ENCODE measurements at regions not wholly inside any gene's neighbourhood (a gene's known extent, or its start where the extent isn't known, plus 50 kb on each side); places are given as distances from the start of the nearest gene placed in this dataset.
"Not testable (repeated sequence)": the region's sequence is repeated elsewhere in the genome, so short reads cannot be mapped to it uniquely, and the experiment has no call there.

DNA sequence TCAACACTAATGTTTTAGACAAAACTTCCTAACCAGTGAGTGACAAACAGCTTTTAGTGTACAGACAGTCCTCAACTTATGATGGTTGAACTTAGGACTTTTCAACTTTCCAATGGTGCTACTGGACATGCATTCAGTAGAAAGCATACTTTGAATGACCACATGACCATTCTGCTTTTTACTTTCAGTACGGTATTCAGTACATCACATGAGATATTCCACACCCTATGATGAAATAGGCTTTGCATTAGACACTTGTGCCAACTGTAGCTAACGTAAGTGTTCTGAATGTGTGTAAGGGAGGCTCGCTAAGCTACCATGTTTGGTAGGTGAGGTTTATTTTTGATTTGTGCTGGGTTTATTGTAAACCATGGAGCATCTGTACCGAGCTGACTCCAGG, 113.7 kb downstream of the WNT7A start:
- no peak for DNase-seq

DNA sequence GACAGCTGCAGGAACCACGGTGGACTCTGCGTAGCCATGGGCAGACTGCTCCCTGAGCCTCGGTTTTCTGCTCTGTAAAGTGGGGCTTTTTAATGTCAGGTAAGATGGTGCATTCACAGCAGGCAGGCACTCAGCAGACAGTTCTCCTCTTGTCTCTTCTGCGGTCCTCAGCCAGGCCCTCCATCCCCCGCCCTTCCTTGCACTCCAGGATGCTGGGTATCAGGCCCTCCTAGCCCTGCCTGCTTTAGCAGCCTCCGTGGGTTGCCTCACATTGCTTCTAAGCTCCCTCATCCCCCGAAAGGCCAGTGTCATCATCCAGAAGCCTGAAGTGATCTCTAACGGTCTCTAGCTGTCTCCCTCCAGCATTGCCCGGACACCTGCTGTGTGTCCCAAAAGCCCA, 115.7 kb downstream of the WNT7A start:
- no peak for DNase-seq

DNA sequence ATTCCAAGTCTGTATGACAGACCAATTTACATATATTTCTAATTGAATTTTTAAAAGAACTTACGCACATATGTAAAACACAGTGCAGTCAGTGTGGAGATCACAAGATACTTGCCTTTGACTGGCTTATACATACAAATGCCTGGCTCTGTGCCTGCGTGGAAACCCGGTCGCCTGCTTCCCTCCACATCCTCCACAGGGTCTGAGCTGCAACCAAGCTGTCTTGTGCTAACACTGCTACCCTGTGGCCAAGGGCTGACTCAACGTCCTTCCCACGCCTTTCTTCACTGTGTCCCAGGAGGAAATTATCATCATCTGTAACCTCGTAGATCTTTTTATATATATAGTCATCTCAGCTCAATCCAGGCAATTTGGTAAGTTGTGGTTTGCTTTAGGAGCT, 117.0 kb downstream of the WNT7A start:
- DNase-seq = no peak

DNA sequence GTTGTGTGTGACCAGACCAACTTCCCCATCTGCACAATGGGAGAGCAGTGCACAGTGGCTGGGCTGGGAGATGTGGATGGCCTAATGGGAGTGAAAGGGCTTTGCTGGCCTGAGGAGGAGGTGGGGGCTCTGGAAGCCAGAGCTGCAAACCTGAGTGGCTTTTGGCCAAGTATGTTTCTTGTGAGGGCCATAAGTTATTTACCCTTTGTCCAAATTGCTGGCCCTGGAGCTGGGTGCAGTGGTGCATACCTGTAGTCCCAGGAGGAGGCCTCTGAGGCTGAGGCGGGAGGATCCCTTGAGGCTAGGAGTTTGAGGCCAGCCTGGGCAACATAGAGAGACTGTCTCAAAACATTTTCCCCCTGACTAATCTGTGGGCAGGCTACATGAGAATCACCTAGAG, 129.1 kb downstream of the WNT7A start:
- no peak for DNase-seq

DNA sequence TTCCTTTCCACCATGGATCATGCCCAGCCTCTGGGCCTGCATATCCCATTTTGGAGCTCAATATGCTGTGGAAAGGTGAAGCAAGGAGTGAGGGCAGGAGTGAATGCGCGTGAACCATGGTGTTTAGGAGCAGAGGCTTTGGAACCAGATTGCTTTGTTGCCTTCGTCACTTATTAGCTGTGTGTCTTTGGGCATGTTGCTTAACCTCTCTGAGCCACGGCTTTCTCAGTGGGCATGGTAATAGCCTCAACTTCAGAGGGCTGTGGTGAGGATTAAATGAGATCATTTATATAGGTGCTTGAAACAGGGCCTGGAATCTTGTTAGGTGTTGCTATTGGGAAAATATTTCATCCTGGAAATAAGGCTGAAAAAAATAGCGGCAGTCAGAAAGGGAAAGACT, 129.7 kb downstream of the WNT7A start:
- DNase-seq = no peak

DNA sequence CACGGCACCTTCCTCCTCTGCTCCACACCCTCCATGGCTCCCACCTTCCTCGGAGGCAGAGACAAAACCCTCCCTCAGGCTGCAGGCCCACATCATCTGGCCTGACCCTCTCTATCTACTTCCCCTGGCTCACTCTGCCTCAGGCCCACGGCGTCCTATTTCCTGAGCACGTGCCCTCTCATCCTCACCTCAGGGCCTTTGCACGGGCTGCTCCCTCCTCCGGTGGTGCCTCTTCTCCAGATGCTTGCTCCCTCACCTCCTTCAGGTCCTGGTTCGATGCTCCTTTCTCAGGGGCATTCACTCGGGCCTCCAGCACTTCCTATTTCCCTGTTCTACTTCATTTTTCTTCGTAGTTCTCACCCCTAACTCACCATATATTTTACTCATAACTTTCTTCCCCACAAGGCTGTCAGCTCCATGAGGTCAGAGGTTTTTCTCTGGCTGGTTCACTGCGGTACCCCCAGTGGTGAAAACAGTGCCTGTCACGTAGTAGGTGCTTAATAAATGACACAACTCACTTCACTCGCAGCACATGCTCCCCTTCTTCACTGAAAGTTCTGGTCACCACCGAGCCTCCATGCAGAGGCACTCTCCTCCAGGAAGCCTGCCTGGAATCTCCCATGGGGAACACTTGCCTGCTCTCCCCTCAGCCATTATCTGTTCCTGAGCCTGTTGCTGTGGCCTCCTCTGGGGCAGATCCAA, 130.7 kb downstream of the WNT7A start:
- DNase-seq = no peak

DNA sequence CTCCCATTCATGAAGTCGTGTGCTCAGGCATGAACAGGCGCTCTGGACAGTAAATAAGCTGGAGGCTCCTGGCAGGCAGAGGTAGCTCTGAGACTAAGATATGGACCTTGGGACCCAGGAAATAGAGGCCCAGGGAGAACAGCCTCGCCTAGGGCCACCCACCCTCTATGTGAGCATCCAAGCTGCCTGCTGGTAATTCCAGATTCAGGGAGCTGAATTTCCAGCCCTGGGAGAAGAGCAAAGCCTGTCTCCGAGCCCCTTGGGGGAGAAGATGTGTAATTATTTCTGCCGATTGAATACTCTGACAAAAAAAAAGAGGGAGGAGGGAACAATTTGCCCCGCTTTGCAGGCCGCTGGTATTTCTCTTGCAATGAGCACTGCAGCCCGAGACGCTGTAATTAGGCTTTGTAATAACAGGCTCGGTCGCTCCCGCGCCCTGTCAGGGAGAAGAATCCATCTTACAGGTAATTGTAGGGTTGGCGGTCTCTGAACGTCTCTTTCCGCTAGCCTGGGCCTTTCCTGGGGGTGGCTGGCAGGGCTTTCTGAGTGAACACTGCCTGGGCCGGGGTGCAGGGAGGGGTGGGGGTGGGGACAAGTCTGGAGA, 131.5 kb downstream of the WNT7A start:
- DNase-seq = peak; percentile 20

DNA sequence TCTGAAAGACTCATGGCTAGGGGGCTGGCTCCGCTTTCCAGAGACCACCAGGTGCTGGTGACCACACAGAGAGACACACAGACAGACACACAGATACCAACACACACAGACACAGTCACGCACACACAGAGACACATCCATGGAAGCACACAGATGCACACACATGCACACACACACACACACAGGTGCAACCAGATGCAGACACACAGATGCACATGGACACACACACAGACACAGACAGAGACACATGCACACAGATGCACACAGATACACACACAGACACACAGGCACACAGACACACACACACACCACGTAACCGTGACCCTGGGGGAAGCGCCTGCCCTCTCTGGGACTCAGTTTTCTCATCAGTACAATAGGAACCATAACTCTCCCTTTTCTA, 132.2 kb downstream of the WNT7A start:
- no peak for DNase-seq

DNA sequence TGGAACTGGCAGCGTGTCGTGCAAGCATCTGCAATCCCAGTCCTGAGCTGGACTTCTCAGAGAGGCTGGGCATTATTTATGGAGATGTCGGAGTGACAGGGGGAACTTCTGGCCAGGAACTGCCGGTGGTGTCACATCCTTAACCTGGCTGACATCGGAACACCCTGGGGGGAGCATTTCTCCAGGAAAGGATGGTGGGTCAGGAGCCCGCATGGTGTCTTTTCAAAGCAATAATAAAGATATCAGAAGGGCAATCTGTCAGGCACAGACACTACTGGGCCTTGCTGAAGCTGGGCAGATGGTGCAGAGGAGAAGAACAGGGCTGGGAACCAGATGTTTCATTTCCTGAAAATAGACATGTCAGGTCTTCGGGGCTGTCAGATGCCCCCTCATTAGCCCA, 133.5 kb downstream of the WNT7A start:
- peak; percentile 16 for DNase-seq

DNA sequence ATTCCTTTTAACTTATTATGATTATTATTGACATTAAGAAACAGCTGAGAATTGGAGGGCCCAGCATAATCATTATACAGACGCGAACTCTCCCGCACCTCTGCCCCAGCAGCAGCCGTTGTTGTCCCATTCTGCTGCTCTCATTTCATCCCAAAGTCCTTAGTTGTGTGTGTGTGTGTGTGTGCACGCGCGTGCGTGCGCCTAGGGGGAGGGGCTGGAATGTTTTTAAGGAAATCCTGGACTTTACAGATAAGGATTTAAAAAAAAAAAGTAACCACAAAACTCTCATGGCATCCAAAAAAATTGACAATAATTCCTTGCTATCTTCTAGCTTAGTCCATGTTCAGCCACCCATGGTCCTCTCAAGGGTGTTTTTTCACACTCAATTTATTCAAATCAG, 134.2 kb downstream of the WNT7A start:
- DNase-seq = no peak

DNA sequence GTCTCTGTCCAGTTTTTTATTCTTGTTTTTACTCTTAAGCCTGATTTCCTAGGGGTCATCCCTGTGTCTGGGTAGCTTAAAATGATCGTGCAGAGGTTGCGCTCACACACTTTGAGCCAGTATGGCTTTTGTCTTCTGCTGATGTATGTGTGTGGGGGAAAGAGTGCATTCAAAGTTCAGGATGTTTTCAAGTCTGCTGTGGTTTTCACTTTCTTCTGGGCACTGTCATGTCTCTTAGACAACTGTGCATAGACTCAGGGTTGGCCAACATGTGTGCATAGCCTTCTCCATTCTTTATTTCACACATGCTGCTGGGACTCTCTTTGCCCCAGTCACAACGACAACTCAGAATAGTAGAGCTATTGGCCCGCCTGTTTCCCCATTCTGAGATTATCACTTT, 139.1 kb downstream of the WNT7A start:
- no peak for DNase-seq

DNA sequence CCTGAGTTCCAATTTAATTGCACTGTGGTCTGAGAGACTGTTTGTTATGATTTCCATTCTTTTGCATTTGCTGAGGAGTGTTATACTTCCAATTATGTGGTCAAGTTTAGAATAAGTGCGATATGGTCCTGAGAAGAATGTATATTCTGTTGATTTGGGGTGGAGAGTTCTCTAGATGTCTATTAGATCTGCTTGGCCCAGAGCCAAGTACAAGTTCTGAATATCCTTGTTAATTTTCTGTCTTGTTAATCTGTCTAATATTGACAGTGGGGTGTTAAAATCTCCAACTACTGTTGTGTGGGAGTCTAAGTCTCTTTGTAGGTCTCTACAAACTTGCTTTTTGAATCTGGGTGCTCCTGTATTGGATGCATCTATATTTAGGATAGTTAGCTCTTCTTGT, 146.1 kb downstream of the WNT7A start:
- DNase-seq = not testable (repeated sequence)

DNA sequence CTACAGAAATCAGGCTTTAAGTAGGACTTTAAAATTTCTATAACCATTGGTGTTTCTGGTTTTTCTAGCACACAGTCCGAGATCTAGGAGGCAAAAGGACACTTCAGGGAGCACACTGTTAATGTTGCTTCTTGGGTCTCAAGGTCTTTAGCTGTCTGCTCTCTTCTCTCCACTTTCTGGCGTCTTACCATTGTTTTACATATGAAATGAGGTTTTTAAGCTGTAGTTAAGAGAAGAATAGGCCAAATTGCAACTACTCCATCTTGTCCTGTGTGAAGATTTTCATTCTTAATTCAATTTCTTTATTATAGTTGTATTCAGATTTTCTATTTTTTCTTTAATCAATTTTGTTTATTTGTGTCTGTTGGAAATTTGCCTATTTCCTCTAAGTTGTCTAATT, 151.4 kb downstream of the WNT7A start:
- no peak for DNase-seq

DNA sequence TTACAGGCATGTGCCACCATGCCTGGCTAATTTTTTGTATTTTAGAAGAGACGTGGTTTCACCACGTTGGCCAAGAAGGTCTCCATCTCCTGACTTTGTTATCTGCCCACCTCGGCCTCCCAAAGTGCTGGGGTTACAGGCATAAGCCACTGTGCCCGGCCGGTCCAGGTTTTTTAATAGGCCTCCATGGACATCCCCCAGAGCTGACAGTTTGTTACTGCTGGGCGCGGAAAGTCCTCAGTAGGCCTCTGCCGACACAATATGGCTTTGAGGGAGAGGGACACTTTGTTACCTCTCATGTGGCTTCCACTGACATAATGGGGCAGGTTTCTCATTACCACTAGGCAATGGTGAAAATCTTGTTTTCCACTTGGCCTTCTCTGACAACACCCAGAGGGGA, 152.0 kb downstream of the WNT7A start:
- DNase-seq = no peak

DNA sequence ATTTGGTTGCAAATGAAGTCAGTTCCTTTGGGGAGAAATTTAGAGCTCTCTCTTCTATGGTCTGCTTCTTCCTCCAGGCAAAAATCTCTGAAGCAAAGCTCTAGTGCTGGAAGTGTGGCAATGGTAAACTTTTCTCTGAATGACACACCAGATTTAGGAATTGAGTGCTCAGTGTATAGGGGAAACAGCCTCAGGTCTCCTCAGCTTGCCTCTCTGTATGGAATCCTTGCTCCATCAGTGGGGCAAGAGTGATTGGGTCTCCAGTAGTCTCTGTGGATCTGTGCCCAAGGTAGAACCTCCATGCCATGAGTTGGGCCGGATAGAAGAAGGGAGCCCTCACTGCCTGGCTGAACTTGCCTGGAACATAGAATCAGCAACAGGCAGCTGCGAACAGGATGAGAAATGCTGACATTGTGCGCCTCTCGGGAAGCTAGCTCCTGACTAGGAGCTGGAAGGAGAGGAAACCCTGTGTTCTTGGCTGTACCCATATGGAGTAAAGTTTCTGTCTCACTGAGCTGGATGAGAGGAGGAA, 156.1 kb downstream of the WNT7A start:
- no peak for DNase-seq

DNA sequence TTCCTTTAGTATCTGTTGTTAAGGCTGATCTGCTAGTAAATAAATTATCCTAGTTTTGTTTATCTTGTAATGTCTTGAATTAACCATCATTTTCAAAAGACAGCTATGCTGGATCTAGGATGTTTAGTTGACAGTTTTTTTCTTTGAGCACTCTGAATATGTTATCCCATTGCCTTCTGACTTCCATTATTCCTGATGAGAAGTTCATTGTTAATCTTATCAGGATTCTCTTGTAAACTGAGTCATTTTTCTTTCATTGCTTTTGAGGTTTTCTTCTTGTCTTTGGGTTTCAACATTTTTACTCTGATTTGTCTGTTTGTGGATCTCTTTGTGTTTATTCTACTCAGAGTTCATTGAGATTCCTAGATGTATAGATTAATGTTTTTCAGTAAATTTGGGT, 157.7 kb downstream of the WNT7A start:
- no peak for DNase-seq

DNA sequence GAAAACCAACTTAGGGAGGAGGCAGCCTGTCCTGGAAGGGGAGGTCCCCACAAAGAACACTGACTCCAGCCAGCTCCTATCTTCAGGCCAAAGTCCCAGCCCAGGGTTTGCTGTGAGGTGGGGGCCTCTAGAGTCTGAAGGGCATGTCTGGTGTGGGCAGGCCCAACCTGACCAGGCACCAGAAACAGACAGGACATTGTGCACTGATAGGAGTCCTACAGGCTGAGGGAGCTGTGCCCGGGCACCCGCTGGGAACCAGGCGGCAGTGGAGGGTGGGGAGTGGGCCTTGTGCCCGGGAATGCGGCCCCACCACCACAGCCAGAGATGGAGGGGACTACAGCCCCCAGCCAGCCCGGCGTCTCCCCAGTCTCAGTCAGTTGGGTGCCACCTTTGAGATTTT, 161.4 kb downstream of the WNT7A start:
- no peak for DNase-seq

DNA sequence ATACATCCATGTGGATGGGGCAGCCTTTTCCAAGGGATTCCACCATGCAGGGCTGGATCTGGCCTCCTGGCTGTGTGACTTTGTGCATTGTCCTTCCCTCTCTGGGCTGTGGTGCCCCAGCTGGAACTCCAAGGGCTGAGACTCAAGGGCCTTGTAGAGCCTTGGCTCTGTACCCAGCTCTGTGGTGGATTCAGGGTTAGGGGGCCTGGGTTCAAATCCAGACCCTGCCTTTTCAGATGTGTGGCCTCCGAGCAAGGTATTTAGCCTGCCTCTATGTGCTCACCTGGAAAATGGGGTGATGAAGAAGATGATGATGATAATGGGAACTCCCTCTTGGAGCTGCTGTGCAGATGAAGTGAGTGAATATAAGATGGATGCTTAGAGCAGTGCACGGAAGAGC, 161.9 kb downstream of the WNT7A start:
- no peak for DNase-seq

DNA sequence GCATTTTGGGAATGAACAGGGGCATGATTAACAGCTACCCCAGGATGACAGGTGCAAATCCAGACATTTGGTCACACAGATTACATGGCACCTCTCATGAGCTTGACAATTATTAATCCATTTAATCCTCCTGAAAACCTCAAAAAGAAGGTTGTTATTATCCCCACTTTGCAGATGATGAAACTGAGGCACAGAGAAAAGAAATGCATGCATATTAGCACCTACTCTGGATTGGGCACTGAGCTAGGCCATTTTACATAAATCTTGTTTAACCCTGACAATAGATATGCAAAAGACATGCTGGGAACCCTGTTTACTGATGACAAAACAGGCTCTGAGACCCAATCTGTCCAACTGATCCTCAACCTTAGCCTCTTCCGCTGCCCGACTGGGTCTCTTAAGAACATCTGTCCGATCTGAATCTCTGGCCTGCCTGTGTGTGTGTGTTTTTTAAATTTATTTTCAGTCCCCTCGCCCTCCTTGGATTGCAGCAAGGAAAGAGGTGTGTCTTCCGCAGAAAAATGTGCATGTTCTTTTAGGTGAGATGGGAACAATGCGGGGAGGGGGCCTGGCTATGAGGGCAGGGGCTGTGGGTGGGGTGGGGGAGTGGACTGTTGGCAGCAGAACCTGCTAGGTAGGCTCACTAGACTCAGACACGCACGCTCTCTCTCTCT, 162.5 kb downstream of the WNT7A start:
- DNase-seq = no peak

DNA sequence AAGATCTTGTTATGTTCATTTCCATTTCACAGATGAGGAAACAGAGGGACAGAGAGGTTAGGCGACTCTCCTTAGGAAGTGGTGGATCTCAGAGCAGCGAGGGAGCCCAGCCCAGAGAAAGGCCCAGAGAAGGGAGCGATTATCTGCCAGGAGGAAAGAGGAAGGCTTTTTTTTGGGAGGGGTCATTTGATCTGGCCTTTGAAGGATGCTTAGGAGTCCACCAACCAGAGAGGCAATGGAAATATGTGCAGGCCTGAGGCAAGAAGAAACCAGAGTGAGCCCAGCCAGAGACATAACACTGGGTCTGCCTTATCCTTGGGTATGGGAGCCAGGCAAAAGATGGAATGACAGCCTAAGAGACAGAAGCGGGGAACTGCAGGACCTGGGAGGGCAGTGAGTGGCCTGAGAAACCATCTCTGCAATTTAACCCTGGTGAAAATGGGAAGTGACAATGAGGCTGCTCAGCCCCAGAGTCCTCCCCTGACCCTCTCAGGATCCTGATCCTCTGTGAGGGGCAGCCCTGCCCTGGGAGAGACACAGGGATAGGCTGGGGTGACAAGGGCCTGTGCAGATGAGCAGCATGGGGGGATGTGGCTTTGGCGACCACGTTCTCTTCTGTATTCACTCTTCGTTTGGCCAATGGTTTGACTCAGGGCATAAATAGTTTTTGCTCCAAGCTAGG, 163.2 kb downstream of the WNT7A start:
- no peak for DNase-seq

DNA sequence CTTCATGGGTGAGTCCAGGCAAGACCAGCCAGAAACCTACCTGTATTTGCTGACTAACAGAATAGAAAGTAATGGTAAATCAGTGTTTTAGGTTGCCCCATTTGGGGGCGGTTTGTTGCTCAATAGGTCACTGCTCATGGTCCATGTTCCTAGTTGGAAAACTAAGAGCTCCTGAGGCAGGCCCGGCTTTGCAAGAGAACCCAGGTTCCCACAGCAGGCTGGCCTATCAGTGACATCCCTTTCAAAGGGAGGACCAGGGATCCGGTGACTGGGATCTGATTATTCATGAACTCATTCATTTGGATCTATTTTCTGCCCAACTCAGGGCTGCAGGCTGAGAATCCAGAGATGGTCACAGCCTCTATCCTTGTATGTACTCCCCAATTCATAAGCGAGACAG, 163.9 kb downstream of the WNT7A start:
- DNase-seq = no peak

DNA sequence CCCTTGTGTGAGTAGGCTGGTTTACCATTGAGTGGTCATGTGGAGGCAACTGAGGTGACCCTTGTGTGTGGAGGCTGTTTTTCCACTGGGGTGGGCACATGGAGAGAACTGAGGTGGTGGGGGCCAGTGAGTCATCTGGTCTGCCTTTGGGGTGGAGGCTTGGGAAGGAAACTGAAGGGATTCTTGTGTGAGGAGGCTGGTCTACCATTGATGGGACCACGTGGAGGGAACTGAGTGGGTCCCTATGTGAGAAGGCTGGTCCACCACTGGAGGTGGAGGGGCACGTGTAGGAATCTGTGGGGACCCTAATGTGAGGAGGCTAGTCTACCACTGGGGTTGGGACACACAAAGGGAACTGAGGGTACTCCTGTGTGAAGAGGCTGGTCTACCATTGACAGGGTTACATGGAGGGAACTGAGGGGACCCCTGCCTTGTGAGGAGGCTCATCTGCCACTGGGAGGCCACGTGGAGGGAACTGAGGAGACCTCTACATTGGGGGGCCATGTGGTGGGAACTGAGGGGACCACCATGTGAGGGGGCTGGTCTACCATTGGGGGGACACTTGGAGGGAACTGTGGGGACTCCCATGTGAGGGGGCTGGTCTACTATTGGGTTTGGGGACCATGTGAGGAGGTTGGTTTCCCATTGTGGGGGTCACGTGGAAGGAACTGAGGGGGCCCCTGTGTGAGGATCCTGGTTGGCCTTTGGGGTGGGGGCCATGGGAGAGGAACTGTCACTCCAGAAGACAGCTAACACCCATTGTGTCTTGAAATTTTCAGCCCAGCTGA, 164.5 kb downstream of the WNT7A start:
- DNase-seq = no peak
